PC-3 (cell line): ENCODE measurements at regions not wholly inside any gene's neighbourhood (a gene's known extent, or its start where the extent isn't known, plus 50 kb on each side); places are given as distances from the start of the nearest gene placed in this dataset.

Source experiments
- ATAC-seq: fragments of 200-7000 bp; cut with Tn5 transposase; 2 replicates; pipeline ENCODE4 v1.9.1; 2020; ENCODE audit warnings: mild to moderate bottlenecking, moderate library complexity
- BruUV-seq: library from RNA; stranded (reverse); fragments of 400-500 nt; replicated peaks from 2 replicates; lab custom pipeline; 2021; lab: Mats Ljungman, UMichigan
- CTCF ChIA-PET: fragments of 300-600 bp; sonication (Branson Sonifier 250); formaldehyde crosslinking; loops from one replicate; lab custom pipeline; 2022; ENCODE audit warnings: antibody characterized with exemption; lab: Charles Lee
- POLR2A ChIA-PET: fragments of 300-600 bp; sonication (Branson Sonifier 250); formaldehyde crosslinking; loops from one replicate; lab custom pipeline; 2022; ENCODE audit warnings: antibody characterized with exemption; ENCODE audit not compliant: unreplicated experiment; lab: Charles Lee
- DNase-seq: peaks from one replicate; pipeline ENCODE4 v3.0.0-alpha.2; 2015
- H2AFZ ChIP-seq: fragments of 300-600 bp; sonication (generic); 2 replicates; pipeline ENCODE4 v1.6.0; 2016; ENCODE audit warnings: antibody characterized with exemption, low read length
- H3F3A ChIP-seq: fragments of 300-600 bp; sonication (generic); one replicate; pipeline ENCODE4 v1.6.0; 2017; ENCODE audit warnings: antibody characterized with exemption, low read length, control low read depth, mild to moderate bottlenecking; ENCODE audit not compliant: unreplicated experiment
- H3K27ac ChIP-seq: fragments of 300-600 bp; sonication (generic); 2 replicates; pipeline ENCODE4 v1.5.1; 2016; ENCODE audit warnings: mild to moderate bottlenecking, low read length
- H3K27me3 ChIP-seq: fragments of 300-600 bp; sonication (generic); 2 replicates; pipeline ENCODE4 v1.6.1; 2016; ENCODE audit warnings: low read length, mixed read lengths
- H3K36me3 ChIP-seq: fragments of 300-600 bp; sonication (generic); 2 replicates; pipeline ENCODE4 v1.6.1; 2016; ENCODE audit warnings: low read depth, mixed run types, low read length, mixed read lengths
- H3K4me1 ChIP-seq: fragments of 300-600 bp; sonication (generic); 2 replicates; pipeline ENCODE4 v1.5.1; 2016; ENCODE audit warnings: low read length; ENCODE audit not compliant: insufficient read depth
- H3K4me2 ChIP-seq: fragments of 300-600 bp; sonication (generic); 2 replicates; pipeline ENCODE4 v1.6.0; 2016; ENCODE audit warnings: low read length
- H3K4me3 ChIP-seq: fragments of 300-600 bp; sonication (generic); 2 replicates; pipeline ENCODE4 v1.5.1; 2016; ENCODE audit warnings: mild to moderate bottlenecking, low read length, mixed read lengths
- H3K79me2 ChIP-seq: fragments of 300-600 bp; sonication (generic); 2 replicates; pipeline ENCODE4 v1.6.1; 2017; ENCODE audit warnings: low read length, mixed read lengths
- H3K9ac ChIP-seq: fragments of 300-600 bp; sonication (generic); 2 replicates; pipeline ENCODE4 v1.6.0; 2016; ENCODE audit warnings: mild to moderate bottlenecking, low read length
- H3K9me2 ChIP-seq: fragments of 300-600 bp; sonication (generic); replicated peaks from 2 replicates; pipeline ENCODE4 v1.6.1; 2016; ENCODE audit warnings: mixed run types, low read length, mixed read lengths
- H3K9me3 ChIP-seq: fragments of 300-600 bp; sonication (generic); 2 replicates; pipeline ENCODE4 v1.6.1; 2016; ENCODE audit warnings: low read length, mixed read lengths
- H4K20me1 ChIP-seq: fragments of 300-600 bp; sonication (generic); 2 replicates; pipeline ENCODE4 v1.6.1; 2016; ENCODE audit warnings: low read length, mixed read lengths
- CTCF ChIP-seq: fragments of 300-600 bp; sonication (generic); conservative IDR thresholded peaks from 2 replicates; pipeline ENCODE4 v1.5.1; 2017; ENCODE audit warnings: antibody characterized with exemption, low read depth, mild to moderate bottlenecking, low read length
- EZH2 ChIP-seq: fragments of 300-600 bp; sonication (generic); IDR thresholded peaks from one replicate; pipeline ENCODE4 v1.6.1; 2017; ENCODE audit warnings: antibody characterized with exemption, mild to moderate bottlenecking, low read length; ENCODE audit not compliant: unreplicated experiment
- EZH2phosphoT487 ChIP-seq: fragments of 300-600 bp; sonication (generic); IDR thresholded peaks from 2 replicates; pipeline ENCODE4 v1.6.1; 2018; ENCODE audit warnings: mild to moderate bottlenecking, antibody characterized with exemption, low read length, borderline replicate concordance
- intact Hi-C: fragments of 100-400 bp; cut with micrococcal nuclease; formaldehyde crosslinking; loops from 2 replicates; pipeline ENCODE4 v1.9.0; 2023

GRCh38 chr11:27874998-27875830 lies 175.0 kb upstream of the BDNF start:
- peaks cover 14% of the 10 kb centered on the region for H3K4me1 ChIP-seq
- POLR2A ChIA-PET = no interaction called here
- H3K9ac ChIP-seq = no peak overlapping the region
- ATAC-seq (no peak), DNase-seq (no peak)
- no TSS peak for BruUV-seq
- no peaks in the 10 kb centered on the region for H3K79me2 ChIP-seq
- no peaks in the 10 kb centered on the region for H4K20me1 ChIP-seq
- intact Hi-C loops = no loop called here
- no peaks in the 10 kb centered on the region for H3K9me3 ChIP-seq
- CTCF ChIA-PET = no interaction called here
- H3K27ac ChIP-seq = no peak overlapping the region
- no peaks in the 10 kb centered on the region for H3K36me3 ChIP-seq
- TF ChIP-seq EZH2 = no peak
- no peak overlapping the region for H3K4me2 ChIP-seq
- H2AFZ ChIP-seq = no peak overlapping the region
- H3K4me3 ChIP-seq = no peak overlapping the region
- no peaks in the 10 kb centered on the region for H3K27me3 ChIP-seq
- H3F3A ChIP-seq = no peaks in the 10 kb centered on the region
- no peaks in the 10 kb centered on the region for H3K9me2 ChIP-seq

- no peaks in the 10 kb centered on the region for H3K79me2 ChIP-seq
- H3K36me3 ChIP-seq = no peaks in the 10 kb centered on the region
- POLR2A ChIA-PET = no interaction called here
- no peaks in the 10 kb centered on the region for H3K27me3 ChIP-seq
- H4K20me1 ChIP-seq = no peaks in the 10 kb centered on the region
- H3K9ac ChIP-seq = no peak overlapping the region
- H3K4me1 ChIP-seq = peaks cover 9% of the 10 kb centered on the region
- H3K4me2 ChIP-seq = no peak overlapping the region
- BruUV-seq = no TSS peak
- intact Hi-C loops = no loop called here
- no peak for ATAC-seq
- no peaks in the 10 kb centered on the region for H3F3A ChIP-seq
- H2AFZ ChIP-seq = no peak overlapping the region
- no peaks in the 10 kb centered on the region for H3K9me2 ChIP-seq
- DNase-seq = no peak
- no peak overlapping the region for H3K27ac ChIP-seq
- H3K4me3 ChIP-seq = no peak overlapping the region
- no peak for TF ChIP-seq CTCF
- no peak for TF ChIP-seq EZH2phosphoT487
- TF ChIP-seq EZH2 = no peak
- CTCF ChIA-PET = no interaction called here
- H3K9me3 ChIP-seq = no peaks in the 10 kb centered on the region
Observed at GRCh38 chr11:27873664-27874063, 173.4 kb upstream of the BDNF start.

GRCh38 chr11:27871056-27871455 lies 170.8 kb upstream of the BDNF start:
- no peak for ATAC-seq
- CTCF ChIA-PET = interaction anchor here (1.0 kb wide), 1 partner anchor 14 kb away, joined by 9 read pairs; no protein-coding TSS in a partner anchor
- TF ChIP-seq CTCF = no peak
- TF ChIP-seq EZH2 = no peak
- no peak for TF ChIP-seq EZH2phosphoT487

More at GRCh38 chr11:27871056-27871455, 170.8 kb upstream of the BDNF start:
- Histone ChIP-seq H3K9me2 (no peaks in the 10 kb centered on the region), H3K36me3 (no peaks in the 10 kb centered on the region), H3K27ac (no peak overlapping the region), H3K4me2 (no peak overlapping the region), H3K27me3 (no peaks in the 10 kb centered on the region), H3K4me3 (no peak overlapping the region), H3K9me3 (no peaks in the 10 kb centered on the region), H3F3A (no peaks in the 10 kb centered on the region), H3K4me1 (peaks cover 6% of the 10 kb centered on the region), H2AFZ (no peak overlapping the region), H3K9ac (no peak overlapping the region), H3K79me2 (no peaks in the 10 kb centered on the region), H4K20me1 (no peaks in the 10 kb centered on the region)
- intact Hi-C loops = no loop called here
- POLR2A ChIA-PET = no interaction called here
- DNase-seq = no peak
- no TSS peak for BruUV-seq
